Fibroblast of gingiva (primary cell): ENCODE measurements at regions not wholly inside any gene's neighbourhood (a gene's known extent, or its start where the extent isn't known, plus 50 kb on each side); places are given as distances from the start of the nearest gene placed in this dataset.
"Not testable (repeated sequence)": the region's sequence is repeated elsewhere in the genome, so short reads cannot be mapped to it uniquely, and the experiment has no call there.

Experiments used
- DNase-seq: peaks from one replicate; pipeline ENCODE4 v3.0.0-alpha.2; 2011; ENCODE audit warnings: low read depth

GRCh38 chr9:85880507-85880906 is 60.4 kb upstream of the NAA35 start:
- DNase-seq: not testable (repeated sequence)

DNA sequence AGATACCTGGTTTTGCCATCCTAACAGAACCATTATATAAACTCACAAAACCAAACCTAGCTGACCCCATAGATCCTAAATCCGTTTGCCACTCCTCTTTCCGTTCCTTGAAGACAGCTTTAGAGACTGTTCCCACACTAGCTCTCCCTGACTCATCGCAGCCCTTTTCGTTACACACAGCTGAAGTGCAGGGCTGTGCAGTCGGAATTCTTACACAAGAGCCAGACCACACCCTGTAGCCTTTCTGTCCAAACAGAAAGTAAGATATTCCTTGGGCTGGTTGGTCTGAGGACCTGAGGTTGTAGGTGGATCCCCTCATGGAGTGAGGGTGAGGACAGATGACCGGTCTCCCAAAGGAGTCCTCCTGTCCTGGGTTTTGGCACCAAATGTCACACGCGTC is 56.7 kb upstream of the NAA35 start:
- DNase-seq: no peak

- DNase-seq: no peak
These were observed 50.0 kb upstream of the NAA35 start for GRCh38 chr9:85890962-85891361.
